Sciatic nerve (tissue), 2 donors: ENCODE measurements at regions not wholly inside any gene's neighbourhood (a gene's known extent, or its start where the extent isn't known, plus 50 kb on each side); places are given as distances from the start of the nearest gene placed in this dataset.
"Not testable (repeated sequence)": the region's sequence is repeated elsewhere in the genome, so short reads cannot be mapped to it uniquely, and the experiment has no call there.

ENCODE experiments used
- ATAC-seq: fragments of 200-7000 bp; cut with Tn5 transposase; one replicate; pipeline ENCODE4 v1.9.1; 2020; ENCODE audit warnings: mild to moderate bottlenecking, moderate library complexity
- DNase-seq: peaks from one replicate; pipeline ENCODE4 v3.0.0-alpha.2; 2020; ENCODE audit warnings: low spot score
- intact Hi-C: fragments of 100-400 bp; cut with DNase I; formaldehyde crosslinking; loops from one replicate; pipeline ENCODE4 v1.14.2; 2022
- donor health status: DM: no; HTN: no; CAD: no.
- donor health status: DM: no; HTN: no; CAD: no.

- intact Hi-C loops: loop anchor here (10.0 kb wide), 1 partner anchor 292 kb away; no protein-coding TSS in a partner anchor
- ATAC-seq: no peak
- no peak for DNase-seq
These were observed 82.3 kb downstream of the MSX2 start for GRCh38 chr5:174806729-174807128.

DNA sequence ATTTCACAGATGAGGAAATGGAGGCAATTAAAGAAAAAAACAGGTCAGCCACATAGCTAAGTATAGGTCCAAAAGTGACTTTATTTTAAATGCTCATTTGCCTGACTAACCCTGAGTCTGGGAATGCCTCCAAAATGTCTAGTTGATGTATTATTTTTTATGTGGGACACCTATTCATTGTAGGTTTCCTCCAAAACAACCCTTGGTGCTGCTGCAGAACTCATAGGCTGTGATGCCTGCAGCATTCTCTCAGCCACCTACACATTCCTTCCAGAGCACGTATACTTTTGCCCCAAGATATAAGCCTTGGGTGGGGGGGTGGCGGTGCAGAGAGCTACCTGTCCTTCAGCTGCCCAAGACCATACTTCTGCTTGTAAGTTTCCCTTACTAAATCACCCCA is 77.4 kb downstream of the MSX2 start:
- intact Hi-C loops: loop anchor here (10.0 kb wide), 1 partner anchor 287 kb away; no protein-coding TSS in a partner anchor
- ATAC-seq: no peak

GRCh38 chr5:174800435-174800834 is 76.1 kb downstream of the MSX2 start:
- intact Hi-C loops: loop anchor here (10.0 kb wide), 1 partner anchor 286 kb away; no protein-coding TSS in a partner anchor
- ATAC-seq (no peak), DNase-seq (no peak)

More for the DNA sequence above, 77.4 kb downstream of the MSX2 start:
- no peak for DNase-seq

- ATAC-seq: no peak
- no peak for DNase-seq
- intact Hi-C loops: loop anchor here (10.0 kb wide), 1 partner anchor 384 kb away; no protein-coding TSS in a partner anchor
These were observed 74.7 kb downstream of the MSX2 start for GRCh38 chr5:174799121-174799520.

DNA sequence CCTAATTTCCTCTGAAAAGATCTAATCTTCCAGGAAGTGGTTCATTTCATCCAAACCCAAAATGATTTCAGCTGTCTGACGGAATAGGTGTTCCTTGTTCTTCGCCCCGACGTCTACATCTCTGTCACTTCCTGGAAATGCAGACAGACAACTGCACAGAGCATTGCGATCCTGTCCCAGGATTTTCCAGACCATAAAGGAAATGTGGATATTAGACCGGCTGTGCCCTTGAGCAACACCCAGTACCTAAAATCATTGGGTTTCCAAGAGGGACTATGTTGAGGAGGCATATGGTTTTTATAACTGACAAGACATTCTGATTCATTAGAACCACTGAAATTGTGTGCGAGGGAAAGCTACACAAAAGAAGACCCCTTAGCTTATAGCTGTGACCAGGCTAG is 74.2 kb downstream of the MSX2 start:
- no peak for DNase-seq
- intact Hi-C loops: loop anchor here (10.0 kb wide), 1 partner anchor 384 kb away; no protein-coding TSS in a partner anchor
- ATAC-seq: no peak

- DNase-seq (no peak), ATAC-seq (no peak)
- intact Hi-C loops: loop anchor here (10.0 kb wide), 1 partner anchor 382 kb away; no protein-coding TSS in a partner anchor
These were observed 72.4 kb downstream of the MSX2 start for GRCh38 chr5:174796711-174797192.

DNA sequence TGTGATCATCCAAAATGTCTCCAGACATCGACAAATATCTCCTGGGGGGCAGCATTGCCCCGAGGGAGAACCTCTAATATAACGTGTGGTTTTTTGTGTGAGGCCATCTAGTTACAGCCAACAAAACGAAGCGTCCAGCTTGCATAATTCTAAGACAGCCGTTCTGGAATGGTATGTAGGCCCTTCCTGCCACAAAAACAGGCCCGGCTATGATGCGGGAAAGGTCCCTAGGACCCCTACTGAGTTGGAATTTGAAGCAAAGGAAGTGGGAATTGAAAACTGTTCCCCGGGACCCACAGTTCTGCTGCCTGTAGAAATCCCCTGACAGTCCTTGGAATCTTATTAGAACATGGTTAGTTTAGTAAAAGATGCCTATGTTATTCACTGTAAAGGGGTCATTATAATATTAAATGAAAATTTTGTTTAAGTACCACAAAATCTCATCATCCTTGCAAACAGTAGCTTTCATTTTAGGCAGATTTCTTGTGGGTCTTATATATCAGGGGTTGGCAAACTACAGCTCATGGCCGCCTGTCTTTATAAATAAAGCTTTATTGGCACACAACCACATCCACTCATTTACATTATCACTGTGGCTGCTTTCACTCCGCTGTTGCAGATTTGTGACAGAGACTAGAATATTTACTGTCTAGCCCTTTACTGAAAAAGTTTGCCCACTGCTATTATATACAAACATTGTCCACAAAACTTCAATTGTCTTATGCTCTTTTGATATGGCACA is 70.7 kb downstream of the MSX2 start:
- intact Hi-C loops: loop anchor here (10.0 kb wide), 1 partner anchor 380 kb away; no protein-coding TSS in a partner anchor
- ATAC-seq: no peak
- DNase-seq: no peak

DNA sequence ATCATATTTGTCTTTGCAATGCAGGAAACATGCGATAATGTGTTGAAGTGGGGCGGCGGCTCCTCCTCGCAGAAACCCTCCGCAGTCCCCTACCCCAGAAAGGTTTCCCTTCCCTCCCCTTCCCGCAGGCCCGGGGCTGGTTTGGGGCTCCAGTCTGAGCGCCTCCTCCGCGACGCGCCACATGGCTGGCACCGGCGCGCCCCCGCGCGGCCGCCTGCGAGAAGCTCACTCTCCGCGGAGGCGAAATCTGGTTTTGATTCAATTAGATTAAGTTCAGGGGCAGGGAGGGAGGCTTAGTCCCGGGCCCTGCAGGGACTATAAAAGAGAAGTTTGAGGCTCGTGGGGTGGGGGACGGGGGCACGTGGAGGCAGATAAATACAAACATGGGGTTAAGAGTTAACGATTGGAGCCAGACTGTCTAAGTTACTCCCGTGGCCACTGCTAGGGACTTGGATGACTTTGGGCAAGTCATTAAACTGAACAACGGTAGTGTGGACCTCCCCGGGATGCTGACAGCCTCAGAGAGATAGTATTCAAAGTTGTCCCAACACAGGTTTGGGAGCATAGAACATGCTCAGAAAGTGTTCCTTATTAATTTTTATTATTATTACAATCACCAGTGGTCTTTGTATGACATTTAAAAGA is 69.4 kb downstream of the MSX2 start:
- intact Hi-C loops: loop anchor here (10.0 kb wide), 1 partner anchor 379 kb away; no protein-coding TSS in a partner anchor
- DNase-seq (peak; percentile 75), ATAC-seq (peak; percentile 77)

DNA sequence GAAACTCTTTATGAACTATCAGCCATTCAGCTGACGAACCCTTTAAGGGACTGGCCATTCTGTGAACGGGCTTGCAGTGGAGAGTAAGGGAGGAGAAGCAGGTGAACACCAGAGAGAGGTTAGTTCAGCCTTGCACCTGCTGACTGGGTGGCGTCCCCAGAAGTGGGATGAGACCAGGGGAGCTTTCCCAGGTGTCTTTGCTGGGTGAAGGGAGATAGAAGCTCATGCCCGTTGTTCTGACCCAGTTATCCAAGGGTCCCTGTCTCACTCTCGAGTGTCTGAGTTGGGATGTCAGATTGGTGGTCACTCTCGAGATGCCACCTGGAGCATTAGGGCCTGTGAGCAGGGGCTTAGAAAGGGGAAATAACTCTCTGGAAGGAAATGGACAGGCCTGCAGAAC is 68.7 kb downstream of the MSX2 start:
- DNase-seq (no peak), ATAC-seq (no peak)
- intact Hi-C loops: loop anchor here (10.0 kb wide), 1 partner anchor 378 kb away; no protein-coding TSS in a partner anchor

GRCh38 chr5:174792265-174792664 is 67.9 kb downstream of the MSX2 start:
- intact Hi-C loops: loop anchor here (10.0 kb wide), 1 partner anchor 377 kb away; no protein-coding TSS in a partner anchor
- not testable (repeated sequence) for ATAC-seq, DNase-seq

- intact Hi-C loops: loop anchor here (10.0 kb wide), 1 partner anchor 376 kb away; no protein-coding TSS in a partner anchor
- no peak for DNase-seq
- ATAC-seq: no peak
These were observed 66.5 kb downstream of the MSX2 start for GRCh38 chr5:174790906-174791305.

GRCh38 chr5:174789596-174789995 is 65.2 kb downstream of the MSX2 start:
- intact Hi-C loops: no loop called here
- no peak for DNase-seq
- ATAC-seq: no peak

DNA sequence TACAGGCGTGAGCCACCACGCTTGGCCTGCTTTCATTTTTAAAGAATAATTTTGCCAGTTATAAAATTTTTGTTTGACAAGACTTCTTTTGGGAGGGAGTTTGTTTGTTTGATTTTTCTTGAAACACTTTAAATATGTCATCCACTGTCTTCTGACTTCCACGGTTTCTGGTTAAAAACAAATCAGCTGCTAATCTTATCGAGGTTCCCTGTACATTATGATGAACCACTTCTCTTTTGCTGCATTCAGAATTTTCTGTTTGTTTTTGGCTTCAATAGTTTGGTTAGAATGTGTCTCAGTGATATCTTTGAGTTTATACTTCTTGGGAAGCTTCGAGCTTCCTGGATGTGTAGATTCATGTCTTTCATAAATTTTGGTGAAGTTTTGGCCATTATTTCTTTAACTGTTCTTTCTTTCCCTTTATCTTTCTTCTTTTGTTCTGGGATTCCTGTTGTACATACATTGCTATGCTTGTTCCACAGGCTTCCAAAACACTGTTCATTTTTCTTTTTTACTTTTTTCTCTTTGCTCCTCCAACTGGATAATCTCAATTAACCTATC is 60.8 kb downstream of the MSX2 start:
- intact Hi-C loops: no loop called here
- ATAC-seq: no peak

More for the DNA sequence above, 60.8 kb downstream of the MSX2 start:
- DNase-seq: no peak
